Lung microvascular endothelial cell (primary cell): ENCODE measurements at regions not wholly inside any gene's neighbourhood (a gene's known extent, or its start where the extent isn't known, plus 50 kb on each side); places are given as distances from the start of the nearest gene placed in this dataset.

Experiments used
- DNase-seq, 2 donors: peaks; one replicate each; pipeline versions ENCODE4 v3.0.0 to v3.0.0-alpha.2; 2010; ENCODE audit warnings: low read depth in 2 of 2

GRCh38 chr10:36325815-36326214 is 683.7 kb upstream of the FZD8 start:
- no peak for DNase-seq

DNA sequence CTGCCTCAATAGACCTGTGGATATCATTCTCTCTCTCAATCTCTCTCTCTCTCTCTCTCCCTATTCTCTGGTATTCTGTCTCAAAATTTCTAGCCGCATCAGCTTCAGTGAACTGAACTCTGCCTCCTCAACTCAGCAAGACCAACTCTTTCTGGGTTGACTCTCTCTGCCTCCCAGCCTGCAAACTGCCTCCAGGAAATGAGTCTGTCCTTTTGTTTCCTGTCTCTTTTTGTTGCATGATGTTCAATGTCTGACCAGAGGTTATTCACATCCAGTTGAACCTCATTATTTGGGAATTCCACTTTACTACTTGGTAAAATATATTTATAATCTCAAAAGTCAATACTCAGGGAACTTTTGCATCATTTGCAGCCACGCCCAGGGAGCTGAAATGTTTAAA is 682.7 kb upstream of the FZD8 start:
- DNase-seq = peak; percentile 67 to 76

DNA sequence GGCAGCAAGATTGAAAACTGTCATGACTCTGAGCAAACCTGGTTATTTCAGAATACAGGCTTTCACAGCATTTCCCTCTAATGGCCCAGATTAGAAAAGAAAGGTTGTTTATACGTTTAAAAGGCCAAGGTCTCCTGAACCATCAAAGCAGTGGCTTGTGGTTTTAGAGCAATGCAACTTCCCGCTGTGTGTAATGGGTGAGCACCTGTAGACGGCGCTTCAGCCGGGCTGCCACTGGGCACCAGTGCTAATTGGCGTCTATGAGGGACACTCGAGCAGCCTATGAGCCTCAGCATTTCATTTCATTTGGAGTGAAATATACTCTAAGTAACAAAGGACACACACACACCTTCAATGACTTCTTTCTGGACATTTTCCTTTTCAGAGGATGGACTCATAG is 671.0 kb upstream of the FZD8 start:
- no peak for DNase-seq

DNA sequence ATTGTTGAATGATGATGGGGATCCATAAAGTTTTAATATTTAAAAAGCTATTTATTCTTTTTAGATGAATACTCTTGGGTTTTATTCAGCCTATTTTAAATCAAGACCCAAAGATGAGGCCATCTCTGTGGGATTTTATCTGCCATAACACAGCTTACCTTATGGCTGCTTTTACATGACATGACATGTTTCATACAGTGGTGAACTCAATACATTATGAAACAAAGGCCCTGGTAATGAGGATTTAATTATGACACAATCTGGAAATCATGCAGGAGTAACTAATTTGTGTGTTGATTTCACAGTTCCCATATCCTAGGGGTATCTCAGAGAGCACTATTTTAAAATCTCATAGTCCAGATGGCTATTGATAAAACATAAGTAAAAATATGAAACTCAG is 661.8 kb upstream of the FZD8 start:
- no peak for DNase-seq

GRCh38 chr10:36302086-36302485 is 660.0 kb upstream of the FZD8 start:
- DNase-seq = no peak

DNA sequence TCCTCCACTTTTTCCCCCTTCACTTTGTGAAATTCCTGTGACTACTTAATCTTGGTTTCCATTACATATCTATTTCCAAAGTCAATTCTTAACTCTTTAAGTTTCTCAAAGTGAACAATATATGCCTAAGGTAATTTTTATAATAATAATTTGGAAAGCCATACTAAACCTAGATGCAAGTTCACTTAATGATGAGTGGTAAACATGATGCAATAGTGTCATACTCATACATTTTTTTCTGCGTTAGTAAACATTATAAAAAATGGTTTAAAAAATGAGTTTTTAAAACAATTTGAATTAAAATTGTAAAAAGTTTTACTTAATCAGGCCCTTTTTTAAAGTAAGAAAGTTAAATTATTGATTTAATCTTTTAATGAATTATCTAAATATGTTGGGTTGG is 659.4 kb upstream of the FZD8 start:
- no peak for DNase-seq

- DNase-seq = no peak
Measured at GRCh38 chr10:36301139-36301538, 659.0 kb upstream of the FZD8 start.

DNA sequence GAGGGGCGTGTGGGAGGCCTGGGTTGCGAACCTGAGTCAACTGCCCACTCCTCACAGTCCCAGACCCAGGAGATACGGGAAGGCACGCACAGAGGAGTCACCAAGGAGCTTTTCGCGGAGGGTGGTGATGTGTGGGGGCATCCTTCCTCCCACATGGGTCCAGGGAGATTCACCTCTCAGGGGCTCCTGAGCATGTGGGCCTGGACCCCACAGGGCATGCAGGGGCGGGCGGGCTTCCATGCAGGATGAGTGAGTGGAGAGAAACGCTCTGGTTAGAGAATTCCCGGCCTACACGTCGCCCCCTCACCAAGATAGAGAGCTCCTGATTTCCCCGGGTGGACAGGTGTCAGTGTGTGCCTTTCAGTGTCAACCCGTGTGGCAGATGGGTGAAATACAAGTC is 641.7 kb upstream of the FZD8 start:
- no peak for DNase-seq

GRCh38 chr10:36281831-36282331 is 639.8 kb upstream of the FZD8 start:
- DNase-seq = no peak

GRCh38 chr10:36280890-36281499 is 638.9 kb upstream of the FZD8 start:
- no peak for DNase-seq

DNA sequence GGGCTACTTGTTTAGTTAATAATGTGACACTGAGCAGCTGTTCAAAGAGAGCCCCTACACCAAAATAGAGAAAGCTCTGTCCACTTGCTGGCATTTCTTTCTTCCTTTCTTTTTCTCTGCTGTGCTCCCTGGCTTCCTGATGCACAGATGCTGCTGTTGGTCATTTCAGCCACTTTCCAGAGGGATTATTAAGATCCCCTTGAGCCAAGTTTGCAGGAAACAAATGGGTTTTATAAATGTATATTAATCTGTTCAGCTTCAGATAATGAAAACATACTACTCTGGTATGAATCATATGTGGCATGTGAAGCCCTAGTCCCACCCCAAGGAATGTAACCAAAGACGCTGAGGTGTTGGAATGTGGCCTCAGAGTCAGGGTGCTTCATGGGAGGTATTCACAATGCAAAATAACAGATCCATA is 638.2 kb upstream of the FZD8 start:
- DNase-seq = no peak

GRCh38 chr10:36278176-36278575 is 636.1 kb upstream of the FZD8 start:
- DNase-seq = no peak

GRCh38 chr10:36277459-36277858 is 635.4 kb upstream of the FZD8 start:
- no peak for DNase-seq

DNA sequence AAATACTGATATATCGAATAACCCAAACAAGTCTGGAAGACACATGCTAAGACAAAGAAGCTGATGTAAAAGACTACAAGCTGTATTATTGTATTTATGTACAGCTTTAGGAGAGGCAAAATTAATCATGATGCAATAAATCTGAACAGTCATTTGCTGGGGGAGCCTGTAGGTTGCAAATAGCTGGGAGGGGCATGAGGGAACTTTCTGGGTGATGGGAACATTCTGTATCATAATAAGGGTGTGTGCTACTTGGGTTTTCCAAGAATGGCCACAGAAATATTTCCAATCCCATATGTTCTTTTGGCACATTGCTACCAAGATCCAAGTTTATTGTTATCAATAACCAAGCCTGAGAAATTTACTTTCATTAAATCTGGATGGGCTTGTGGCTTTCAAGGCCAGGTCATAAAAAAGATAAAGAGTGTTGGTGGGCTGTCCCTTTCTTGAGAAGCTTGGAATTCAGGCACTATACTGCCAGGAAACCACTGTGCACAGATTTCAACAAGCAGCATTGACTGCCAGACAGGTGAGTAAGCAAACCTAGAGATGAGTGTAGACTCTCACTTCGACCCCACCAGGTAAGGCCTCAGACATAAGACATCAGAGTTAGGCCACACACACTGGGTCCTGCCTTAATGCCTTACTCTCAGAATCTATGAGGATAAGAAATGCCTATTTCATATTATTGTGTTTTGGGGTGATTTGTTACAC is 629.7 kb upstream of the FZD8 start:
- DNase-seq = no peak

DNA sequence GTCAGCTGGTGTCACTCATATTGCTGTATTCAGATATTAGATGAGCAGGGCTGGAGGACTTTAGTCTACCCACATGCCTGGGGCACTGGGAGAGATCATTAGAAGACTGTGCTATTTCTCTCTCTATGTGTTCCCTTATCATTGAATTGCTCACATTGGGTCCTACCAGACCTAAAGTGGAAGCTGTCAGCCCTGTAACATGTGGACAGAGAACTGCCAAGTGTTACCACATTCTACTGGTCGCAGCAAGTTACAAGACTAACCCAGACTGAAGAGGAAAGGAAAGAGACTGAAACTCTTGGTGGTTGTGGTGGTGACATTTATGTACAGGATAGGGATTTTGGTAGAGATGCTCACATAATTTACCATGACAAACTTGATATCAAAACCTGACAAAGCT is 627.1 kb upstream of the FZD8 start:
- no peak for DNase-seq

GRCh38 chr10:36266923-36267322 is 624.8 kb upstream of the FZD8 start:
- no peak for DNase-seq

GRCh38 chr10:36265741-36266140 is 623.6 kb upstream of the FZD8 start:
- no peak for DNase-seq

- peak in 1 of 2 donors; percentile 43 for DNase-seq
Measured at GRCh38 chr10:36263871-36264270, 621.8 kb upstream of the FZD8 start.

DNA sequence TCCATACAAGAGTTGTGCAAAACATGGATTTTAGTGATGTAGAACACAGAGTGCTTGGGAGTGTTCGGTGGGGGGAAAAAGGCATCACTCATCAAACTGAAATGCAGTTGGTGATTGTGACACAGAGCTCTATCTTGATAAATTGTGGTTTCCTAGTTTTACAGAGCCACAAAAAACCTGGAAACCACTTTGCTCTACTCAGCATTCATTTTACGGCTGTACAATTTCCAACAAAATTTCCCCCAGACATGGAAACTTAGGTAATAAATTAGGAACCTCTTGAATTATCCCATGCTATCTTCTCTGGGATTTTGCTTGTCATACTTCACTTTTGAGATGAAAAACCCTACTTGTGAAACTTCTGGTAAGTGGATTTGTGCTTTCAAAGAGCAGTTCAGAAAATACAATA is 614.9 kb upstream of the FZD8 start:
- DNase-seq = peak; percentile 41 to 45

DNA sequence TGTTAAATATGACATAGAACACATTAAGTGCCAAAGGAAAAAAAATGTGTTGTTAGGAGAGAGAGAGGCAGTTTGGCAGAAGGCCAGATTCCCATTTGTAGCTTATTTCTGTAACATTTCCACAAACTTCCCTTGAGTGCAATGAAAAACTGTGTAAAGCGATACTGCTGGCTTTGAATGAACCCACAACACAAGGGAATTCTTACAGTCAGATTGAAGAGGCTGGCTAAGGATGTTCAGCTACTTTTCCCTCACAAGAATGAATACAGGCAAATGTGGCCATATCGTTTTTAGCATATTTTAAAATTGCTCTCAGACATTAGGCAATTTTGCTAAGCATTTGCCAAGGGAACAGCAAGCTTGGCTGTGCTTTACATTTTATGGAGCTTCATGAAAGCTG is 614.1 kb upstream of the FZD8 start:
- peak; percentile 55 to 79 for DNase-seq

DNA sequence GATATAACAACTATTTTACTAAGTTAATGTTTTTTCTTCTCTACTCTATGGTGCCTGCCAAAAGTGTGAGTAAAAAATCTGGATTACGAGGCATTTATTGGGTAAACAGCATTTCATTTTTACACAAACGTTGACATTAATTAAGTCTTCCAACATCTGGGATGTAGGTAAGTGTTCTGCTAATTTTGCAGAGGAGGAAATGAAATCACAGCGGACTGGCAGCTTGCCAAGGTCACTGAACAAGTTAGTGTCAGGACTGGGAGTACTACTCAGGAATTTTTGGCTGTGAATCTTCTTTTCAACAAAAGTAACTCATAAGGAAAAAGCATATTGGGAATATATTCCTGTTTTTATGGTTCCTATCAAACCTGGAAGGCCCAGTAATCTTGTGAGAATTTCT is 612.1 kb upstream of the FZD8 start:
- peak; percentile 60 to 88 for DNase-seq

DNA sequence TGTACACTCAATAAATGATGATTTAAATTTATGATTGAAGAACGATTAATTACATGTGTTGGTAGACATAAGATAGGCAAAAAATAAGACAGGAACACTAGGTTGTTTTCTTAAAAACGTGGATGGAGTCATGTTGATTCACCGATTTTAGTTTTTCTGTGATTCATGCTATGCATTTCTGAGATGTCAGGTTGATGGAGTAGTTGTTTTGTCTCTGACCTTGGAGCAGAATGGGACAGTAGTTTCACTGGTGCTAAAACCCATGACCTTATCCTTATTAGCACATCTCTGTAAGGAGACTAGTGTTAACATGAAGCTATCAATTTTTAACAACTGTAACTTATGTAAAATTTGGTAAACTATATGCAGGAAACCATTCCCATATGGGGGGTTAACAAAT is 611.6 kb upstream of the FZD8 start:
- DNase-seq = peak in 1 of 2 donors; percentile 63

DNA sequence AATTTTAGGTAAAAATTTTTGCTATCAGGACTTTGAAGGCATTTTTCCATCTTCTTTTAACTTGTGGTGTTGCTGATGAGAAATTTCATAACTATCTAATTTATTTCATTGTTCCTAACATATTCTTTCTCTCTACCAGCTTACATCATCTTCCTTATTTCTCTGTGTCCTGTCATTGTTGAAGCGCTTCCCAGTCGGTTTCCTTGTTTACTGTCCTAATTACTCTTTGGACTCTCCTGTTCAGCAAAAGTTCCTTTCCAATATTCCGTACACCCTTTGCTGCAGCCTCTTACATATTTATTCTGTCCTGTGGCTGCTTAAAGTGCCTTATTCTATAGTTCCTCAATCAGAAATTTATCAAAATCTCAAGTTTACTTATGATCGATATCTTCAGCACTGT is 609.0 kb upstream of the FZD8 start:
- DNase-seq = peak; percentile 40 to 43
